GM12892 (cell line): ENCODE measurements at regions not wholly inside any gene's neighbourhood (a gene's known extent, or its start where the extent isn't known, plus 50 kb on each side); places are given as distances from the start of the nearest gene placed in this dataset.

ENCODE experiments used
- POLR2A ChIP-seq: IDR thresholded peaks from 2 replicates; pipeline ENCODE4 v1.6.1; 2011; ENCODE audit warnings: low read depth, low read length, control low read depth
- POLR2AphosphoS5 ChIP-seq: IDR thresholded peaks from 2 replicates; pipeline ENCODE4 v1.6.1; 2011; ENCODE audit warnings: low read depth, low read length, control low read depth
- TAF1 ChIP-seq: IDR thresholded peaks from 2 replicates; pipeline ENCODE4 v1.6.1; 2011; ENCODE audit warnings: low read depth, mild to moderate bottlenecking, control low read depth, low read length, borderline replicate concordance

- no peak for TF ChIP-seq POLR2A
- no peak for TF ChIP-seq TAF1
- TF ChIP-seq POLR2AphosphoS5: no peak
These were observed 621.0 kb upstream of the IGFBP3 start for GRCh38 chr7:46542076-46542475.
